HG02623 (cell line): ENCODE measurements at regions not wholly inside any gene's neighbourhood (a gene's known extent, or its start where the extent isn't known, plus 50 kb on each side); places are given as distances from the start of the nearest gene placed in this dataset.

Source experiments
- ATAC-seq: cut with Tn5 transposase; IDR thresholded peaks from one replicate; pipeline ENCODE4 v1.9.1; 2021; ENCODE audit warnings: moderate library complexity; ENCODE audit not compliant: unreplicated experiment

DNA sequence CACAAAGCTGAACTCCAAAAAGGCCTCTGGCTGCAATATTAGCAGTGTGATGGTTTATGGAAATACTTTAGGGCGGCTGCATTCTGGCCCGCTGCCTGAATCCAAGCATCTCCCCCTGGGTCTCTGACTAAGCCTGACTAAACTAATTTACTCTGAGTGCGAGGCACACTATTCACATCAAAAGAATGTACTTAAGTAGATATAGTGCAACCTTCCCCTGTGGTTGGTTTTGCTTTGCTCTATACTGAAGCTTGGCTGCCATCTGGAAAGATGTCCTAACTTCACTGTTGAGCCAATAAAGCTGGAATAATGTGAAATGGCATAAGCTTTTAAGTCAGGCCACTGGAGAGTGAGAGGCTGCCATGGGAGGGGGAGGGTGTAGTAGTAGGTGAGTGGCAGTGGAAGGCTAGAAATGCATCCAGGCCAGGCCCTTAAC lies 321.6 kb downstream of the AASDHPPT start:
- ATAC-seq, result no peak

DNA sequence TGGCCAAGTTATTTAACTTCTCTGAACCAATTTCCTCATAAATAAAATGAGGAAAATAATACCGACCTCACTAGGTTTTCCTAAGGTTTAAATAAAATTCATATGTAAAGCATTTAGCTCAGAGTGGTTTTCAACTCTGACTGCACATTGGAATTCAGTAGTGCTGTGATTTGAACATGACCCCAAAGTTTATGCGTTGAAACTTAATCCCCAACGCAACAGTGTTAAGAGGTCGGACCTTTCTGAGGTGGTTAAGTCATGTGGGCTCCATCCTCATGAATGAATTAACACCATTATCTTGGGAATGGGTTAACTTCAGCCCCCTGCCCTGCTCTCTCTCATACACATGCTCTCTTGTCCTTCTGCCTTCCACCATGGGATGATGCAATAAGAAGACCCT lies 322.2 kb downstream of the AASDHPPT start:
- no peak for ATAC-seq

DNA sequence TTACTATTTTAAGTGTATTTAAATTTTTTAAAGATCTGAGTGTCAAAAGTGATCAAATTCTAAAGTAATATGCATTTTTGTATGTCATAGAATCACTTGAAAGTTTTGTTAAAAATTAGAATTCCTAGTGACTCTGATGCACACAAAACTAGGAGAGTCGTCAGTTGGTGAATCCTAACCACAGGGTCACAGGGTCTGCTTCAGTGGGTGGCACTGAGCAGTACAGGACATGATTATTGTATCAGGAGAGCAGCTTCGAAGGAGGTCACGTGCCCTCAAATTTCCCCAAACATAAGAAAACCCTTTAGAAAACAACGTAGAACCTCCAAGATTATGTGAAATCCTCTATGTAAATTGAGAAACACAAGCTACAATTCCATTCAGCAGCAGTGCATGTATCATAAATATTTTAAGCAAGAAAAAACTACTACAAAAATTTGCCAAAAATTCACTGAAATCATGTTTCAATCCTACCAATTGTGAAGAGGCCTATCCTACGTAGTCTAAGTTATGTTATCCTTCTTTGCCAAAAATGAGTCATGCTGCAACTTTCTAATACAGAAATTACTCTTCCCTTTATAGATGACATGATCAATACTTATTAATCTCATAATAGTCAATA lies 323.6 kb downstream of the AASDHPPT start:
- ATAC-seq, result no peak

DNA sequence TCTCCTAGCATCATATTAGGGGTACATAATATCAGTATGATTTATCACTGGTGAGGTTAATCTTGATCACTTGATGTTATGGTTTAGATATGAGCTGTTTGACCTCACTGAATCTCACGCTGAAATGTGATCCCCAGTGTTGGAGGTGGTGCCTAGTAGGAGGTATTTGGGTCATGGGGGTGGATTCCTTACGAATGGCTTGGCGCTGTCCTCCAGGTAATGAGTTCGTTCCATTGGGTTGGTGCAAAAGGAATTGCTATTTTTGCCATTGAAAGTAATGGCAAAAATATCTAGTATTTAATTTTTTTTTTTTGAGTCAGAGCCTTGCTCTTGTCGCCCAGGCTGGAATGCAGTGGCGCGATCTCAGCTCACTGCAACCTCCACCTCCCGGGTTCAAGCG lies 326.3 kb downstream of the AASDHPPT start:
- no peak for ATAC-seq

DNA sequence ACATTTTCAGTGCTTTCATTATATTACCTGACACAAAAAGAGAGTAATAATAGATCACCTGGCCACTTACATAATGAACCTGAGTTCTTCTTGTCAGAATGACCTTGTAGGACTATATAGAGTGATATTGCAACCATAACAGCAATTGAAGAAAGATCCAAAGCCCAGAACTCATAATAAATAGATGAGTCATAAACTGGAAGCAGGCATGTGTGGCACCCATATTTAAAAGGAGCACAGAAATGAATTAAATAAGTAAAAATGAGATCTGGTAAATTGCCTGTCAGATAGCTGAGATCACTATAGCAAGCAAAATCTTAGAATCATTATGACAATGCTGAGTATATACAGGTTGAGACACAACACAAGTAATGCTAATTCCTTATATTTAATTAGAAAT lies 331.8 kb downstream of the AASDHPPT start:
- ATAC-seq, result no peak

DNA sequence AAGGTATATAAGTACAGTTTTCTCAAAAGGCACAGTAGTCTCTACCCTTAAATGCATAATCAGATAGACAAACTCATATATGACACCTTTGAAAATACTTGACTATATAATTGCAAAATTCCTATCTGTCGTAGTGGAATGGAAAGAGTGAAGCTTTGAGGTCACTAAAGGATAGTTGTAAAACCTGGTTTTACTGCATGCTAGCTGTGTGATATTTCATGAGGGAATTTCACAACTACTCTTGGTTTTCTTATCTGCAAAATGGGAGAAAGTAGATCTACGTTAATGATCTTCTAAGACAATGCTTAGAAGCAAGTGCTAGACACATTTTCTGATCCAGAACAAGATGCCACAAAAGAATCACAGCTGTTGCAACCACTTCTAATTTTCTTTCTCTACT lies 332.2 kb downstream of the AASDHPPT start:
- ATAC-seq, result no peak

DNA sequence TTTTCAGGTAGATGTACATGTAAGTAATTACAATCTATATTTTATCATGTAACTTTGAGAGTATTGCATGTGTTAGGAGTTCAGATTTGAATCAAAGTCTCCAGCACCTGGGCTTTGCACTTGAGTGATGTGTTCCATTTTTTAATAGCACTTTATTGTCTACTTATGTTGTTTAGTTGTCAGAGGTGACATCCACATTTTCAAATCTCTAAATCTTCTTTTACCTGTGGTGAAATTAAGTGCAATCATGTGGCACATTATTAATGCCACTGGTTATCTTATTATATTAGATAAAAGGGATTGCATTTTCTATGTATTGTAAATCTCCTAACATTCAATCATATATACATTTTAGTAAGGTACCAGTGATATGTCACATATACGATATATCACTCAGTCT lies 333.4 kb downstream of the AASDHPPT start:
- ATAC-seq, result no peak

DNA sequence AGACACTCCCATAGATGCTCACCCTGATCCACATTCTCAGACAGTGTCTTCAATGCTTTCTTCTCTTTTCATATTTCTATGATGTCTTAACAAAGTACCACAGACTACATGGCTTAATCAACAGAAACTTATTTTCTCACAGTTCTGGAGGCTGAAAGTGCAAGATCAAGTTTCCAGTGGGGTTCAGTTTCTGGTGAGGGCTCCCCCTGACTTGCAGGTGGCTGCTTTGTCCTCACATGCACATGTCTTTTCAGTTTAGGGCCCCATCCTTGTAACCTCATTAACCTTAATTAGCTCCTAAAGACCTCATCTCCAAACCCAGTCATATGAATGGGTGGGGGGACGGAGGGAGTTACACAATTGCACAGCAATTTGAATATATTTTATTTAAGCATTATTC lies 335.8 kb downstream of the AASDHPPT start:
- no peak for ATAC-seq

DNA sequence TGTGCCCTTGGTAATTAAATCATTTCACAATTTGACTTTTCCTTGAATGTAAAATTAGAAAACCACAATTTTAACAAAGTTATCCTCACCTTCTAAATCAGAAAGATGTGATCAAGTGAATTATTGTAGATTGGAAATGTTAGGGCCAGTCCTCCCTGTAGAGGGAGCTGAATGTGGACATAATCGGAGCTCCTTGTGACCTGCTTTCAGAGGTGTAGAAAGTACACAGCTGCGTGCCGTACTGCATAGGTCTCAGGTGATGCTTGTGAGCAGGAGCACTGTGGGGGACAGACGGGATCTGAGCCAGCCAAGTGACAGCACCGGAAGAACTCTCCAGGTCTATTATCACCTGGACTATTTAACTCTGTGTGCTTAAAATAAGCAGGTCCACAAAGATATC lies 338.0 kb downstream of the AASDHPPT start:
- ATAC-seq, result no peak

DNA sequence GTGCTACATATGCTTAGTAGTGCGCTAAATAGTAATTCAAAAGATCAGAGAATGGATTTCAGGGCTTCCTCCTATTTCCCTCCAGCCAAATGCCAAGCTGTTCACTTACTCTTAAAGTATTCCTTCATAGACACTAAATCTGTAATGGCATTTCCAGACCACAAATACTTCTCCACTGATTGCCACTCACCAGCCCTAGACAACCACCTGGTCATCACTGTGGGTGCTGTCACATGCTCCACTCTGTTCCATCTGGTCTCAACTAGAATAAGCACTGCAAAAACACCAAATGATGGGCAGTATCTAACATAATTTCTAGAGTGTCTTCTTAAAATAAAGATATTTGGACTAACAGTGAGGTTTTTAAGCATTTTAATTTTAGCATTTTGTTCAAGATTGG lies 341.3 kb downstream of the AASDHPPT start:
- ATAC-seq, result no peak

DNA sequence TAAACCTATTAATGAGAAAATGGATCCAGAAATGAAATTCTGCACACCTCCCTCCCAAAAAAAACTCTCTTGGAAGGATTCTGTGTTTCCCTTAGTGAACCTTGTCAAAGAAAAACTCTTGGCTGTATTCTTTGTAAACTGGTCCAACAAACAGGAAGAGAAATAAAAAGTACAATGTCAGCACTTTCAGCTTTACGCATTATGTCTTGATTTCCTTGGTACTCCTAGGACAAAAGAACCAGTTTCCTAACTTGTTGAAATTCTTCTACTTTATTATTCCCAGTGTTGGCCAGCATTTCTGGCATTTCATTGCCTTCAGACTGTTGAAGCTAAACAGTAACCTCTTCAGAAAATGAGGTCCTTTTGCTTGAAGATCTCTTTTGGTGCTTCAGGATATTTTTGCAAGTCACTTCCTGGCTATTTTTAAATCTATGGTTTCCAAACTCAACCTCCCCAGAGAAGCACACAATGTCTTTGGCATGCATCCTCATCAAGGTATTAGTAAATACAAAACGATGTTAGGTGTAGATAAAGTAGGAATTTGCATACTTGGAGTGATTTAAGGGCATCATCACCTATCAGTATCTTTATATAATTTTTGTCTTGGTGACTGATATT lies 342.7 kb downstream of the AASDHPPT start:
- ATAC-seq, result no peak

DNA sequence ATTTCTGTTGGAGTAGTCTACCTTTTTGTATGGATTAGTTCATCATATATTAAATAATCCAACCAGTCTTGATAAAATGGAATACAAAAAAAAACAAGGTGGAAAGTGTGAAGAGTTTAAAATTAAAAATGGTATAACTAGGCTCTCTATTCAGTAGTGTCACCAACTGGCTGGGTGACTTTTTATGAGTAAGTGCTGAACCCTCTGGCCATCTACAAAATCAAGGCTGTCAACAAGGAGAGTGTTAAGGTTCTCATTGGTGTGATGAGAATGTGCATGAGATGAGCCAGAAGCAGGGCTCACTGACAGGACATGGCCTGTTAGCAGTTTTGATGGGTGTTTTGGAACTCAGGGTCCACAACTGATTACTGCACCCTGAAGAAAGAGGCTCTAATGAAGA lies 343.2 kb downstream of the AASDHPPT start:
- no peak for ATAC-seq

DNA sequence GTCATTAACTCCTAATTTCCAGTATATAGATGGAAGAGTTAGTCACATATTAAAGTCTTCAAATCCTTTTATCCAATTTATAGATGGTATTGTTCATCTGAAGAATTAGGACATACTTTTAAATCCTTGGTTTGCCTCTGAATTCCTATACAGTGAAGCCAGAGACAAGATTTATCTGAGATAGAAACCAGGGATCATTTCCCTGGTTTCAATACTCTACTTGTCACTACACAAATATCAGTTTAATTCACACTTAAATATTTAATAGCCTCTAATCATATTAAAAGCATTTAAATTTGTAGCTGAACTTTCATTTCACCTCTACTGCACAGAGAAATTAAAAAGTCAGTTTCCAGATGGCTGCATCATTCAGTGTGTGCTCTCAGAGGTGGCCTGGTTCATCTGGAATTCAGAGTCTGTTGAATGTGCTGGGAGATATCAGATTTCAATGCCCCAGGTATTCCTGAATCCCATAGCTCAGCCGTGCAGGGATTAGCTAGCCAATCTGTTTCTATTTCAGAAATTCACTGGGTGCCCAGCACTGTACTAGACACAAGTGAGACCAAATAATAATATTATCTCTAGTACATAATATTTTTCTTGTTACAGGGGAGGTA lies 344.3 kb downstream of the AASDHPPT start:
- no peak for ATAC-seq

DNA sequence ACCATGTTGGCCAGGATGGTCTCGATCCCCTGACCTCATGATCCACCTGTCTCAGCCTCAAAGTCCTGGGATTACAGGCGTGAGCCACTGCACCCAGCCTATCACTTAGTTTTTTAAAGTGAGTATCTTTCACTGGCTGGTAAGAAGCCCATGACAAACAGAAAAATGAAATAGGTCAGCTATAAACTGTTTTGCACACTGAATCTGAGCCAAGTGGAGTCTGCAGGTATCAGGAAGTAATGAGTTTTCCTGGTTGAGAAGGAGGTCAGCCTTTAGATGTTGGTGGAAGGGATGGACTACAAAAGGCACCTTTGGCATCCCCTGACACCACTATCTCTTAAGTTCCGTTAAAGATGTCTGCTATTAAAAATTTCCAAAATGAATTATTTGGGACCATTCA lies 345.1 kb downstream of the AASDHPPT start:
- no peak for ATAC-seq

DNA sequence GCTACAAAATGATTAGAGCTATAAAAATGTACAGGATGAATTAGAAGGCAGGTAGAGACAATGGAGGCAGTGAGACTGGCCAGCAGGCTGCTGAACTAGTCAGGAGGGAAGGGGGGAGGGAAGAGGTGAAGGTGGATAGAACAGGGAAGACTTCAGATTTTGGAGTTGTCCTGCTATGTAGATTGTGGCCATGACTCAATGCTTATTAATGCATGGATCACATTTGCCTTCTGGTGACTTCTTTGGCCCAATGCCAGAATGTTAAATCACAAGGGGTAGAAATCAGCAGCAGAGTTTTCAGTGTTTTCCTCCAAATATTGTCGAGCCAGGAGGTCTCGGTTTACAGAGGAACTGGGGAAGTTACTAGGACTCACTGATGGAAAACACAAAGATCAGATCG lies 346.6 kb downstream of the AASDHPPT start:
- no peak for ATAC-seq

DNA sequence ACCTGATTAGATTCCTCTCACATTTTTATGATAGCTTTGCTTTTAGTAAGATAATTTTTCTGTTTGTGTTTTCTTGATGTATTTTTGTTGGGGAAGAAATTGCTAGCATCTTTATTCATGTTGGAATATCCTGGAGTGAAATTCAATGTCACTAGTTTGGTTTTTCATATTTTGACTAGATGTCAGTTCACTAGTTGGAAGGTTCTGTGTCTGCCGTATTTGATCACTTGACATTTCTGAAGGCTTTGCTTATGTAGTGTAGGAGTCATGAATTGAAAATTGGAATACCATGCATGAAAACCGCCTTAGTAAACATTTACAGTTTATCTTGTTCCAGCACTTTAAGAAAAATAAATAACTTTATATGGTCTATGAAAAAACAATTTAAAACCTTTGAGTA lies 348.4 kb downstream of the AASDHPPT start:
- ATAC-seq, result no peak

DNA sequence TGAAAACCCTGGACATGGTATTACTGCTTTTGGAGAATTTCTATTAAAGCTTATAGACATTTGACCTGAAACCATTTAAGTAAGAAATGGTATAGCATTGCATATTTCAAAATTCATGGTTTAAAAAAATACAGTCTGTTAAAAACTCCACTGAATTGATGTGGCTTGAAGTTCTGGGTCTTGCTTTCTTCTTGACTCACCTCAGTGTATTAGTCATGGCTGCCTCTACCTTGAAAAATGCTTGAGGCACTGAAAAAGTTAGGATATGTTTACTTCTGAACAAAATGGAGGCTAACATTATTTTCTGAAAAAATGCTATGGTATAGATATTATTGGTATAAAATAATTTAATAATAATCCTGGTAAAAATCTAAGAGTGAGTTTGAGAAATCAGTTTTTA lies 349.2 kb downstream of the AASDHPPT start:
- ATAC-seq, result no peak

DNA sequence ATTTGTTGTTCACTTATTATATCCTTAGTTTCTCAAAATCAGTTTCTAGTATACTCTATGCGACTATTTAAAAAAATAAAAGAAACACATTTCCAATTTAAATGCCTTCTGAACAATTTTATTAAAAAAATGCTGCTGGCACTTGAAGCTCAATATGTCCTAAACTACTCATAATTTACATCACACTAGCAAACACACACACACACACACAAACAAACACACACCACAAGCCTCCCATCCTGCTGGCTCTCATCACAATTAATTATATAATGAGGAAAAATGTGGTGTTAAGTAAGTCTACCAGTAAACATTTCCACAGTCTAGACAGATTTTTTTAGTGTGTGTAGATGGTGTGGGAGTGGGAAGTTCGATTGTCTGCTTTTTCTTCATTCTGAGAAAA lies 350.3 kb downstream of the AASDHPPT start:
- no peak for ATAC-seq

DNA sequence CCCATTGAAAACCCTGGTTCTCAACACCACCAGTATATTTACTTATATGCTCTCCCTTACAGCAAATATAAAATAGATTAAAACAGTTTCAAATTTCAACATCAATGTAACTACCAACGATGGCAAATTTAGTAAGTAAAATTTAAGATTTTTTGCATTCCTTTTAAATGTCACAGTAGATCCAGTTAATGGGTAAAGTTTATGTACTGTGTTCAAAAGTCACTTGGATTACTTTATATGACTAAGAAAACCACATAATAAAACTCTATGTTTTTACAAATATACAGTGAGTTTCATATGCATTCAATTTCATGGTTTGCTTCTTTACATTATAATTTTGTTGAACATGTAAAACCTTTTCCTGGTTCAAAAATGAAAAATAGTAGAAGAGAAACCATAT lies 364.6 kb downstream of the AASDHPPT start:
- no peak for ATAC-seq

DNA sequence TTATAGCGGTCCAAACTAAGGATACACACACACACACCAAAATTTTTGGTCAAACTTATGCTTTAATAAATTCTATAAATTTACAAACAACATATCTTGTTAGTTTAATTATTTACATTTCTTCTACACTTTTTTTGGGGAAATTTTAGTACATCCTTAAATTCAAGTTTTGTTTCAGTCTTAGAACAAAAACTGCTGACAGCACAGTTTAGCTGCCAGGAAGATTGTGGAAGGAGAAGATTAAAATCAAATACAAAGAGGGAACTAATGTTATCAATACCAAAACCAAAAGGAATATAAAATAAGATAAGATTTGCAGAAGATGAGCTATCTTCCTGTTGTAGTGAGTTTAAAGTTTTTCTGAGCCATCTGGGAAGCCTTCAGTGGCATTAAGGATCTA lies 368.8 kb downstream of the AASDHPPT start:
- no peak for ATAC-seq

DNA sequence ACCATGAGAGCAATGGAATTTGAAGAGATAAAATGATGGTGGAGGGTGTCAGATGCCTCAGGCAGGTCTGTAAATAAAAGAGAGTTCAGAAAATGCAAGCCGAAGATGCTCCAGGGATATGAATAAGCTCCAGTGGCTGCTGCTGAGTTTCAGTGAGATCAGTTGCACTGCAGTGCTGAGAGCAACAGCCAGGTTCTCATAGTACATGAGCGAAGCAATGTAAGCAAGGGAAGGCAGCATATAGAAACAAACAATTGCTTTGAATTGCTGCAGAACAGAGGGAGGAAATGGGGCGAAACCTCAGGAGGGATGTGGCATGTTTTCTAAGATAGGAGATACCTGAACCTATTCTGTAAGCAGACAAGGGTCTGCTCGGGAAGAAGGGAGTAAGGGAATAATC lies 369.5 kb downstream of the AASDHPPT start:
- no peak for ATAC-seq

DNA sequence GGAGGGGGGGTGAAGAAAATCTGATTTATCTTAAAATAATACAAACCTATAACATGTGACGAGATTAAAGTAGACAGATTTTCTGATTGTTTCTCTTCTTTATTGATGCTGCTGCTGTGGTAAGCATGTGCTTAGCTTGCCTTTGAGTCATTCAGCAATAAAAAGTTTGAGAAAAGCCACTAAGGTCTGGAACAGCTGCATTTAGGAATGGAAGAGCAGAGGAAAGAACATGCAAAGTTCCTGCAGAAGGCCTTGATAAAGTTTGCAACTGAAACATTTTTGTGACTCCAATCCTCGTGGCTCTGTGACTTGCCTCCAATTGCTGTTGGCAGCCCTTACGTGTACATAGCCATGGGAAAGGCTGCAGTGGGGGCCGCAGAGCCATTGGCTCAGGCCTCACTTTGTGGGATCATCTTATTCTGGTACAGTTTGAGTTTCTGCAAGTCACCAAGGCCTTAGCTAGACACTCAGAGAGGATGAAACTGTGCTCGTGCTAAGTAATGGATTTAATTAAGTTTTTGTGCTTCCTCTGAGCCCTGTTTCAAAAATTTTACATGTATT lies 370.2 kb downstream of the AASDHPPT start:
- no peak for ATAC-seq
